Sigmoid colon (tissue), 6 donors: ENCODE measurements at regions not wholly inside any gene's neighbourhood (a gene's known extent, or its start where the extent isn't known, plus 50 kb on each side); places are given as distances from the start of the nearest gene placed in this dataset.
A peak's percentile ranks its signal among the peaks of the same experiment; 100 is the strongest.

Source experiments
- DNase-seq: peaks from one replicate; pipeline ENCODE4 v3.0.0-alpha.2; 2019
- H3K27ac ChIP-seq, 4 donors: fragments of 200-600 bp; sonication (generic); one replicate each; pipeline ENCODE4 v1.5.1; 2016 to 2019; ENCODE audit warnings: mild to moderate bottlenecking in 1 of 4
- H3K27me3 ChIP-seq, 3 donors: fragments of 200-600 bp; sonication (generic); one replicate each; pipeline ENCODE4 v1.5.1; 2019; ENCODE audit warnings: mild to moderate bottlenecking in 1 of 3
- H3K36me3 ChIP-seq, 4 donors: fragments of 200-600 bp; sonication (generic); one replicate each; pipeline ENCODE4 v1.5.1; 2016 to 2019
- H3K4me1 ChIP-seq, 4 donors: fragments of 200-600 bp; sonication (generic); one replicate each; pipeline ENCODE4 v1.5.1; 2017 to 2019
- H3K4me3 ChIP-seq, 4 donors: fragments of 200-600 bp; sonication (generic); one replicate each; pipeline ENCODE4 v1.5.1; 2017 to 2019; ENCODE audit warnings: mild to moderate bottlenecking in 2 of 4, moderate library complexity in 1 of 4
- H3K9me3 ChIP-seq, 4 donors: fragments of 200-600 bp in 3 of 4; sonication (generic) in 3 of 4; one replicate each; pipeline versions ENCODE4 v1.5.1 to v1.6.1; 2013 to 2019
- CTCF ChIP-seq, 4 experiments: fragments of 450-650 bp in 3 of 4; fragments of 200-600 bp in 1 of 4; IDR thresholded peaks; one replicate each; pipeline ENCODE4 v1.5.1; 2016 to 2019; ENCODE audit warnings: antibody characterized with exemption in 4 of 4, mild to moderate bottlenecking in 3 of 4, moderate library complexity in 2 of 4
- EP300 ChIP-seq, 4 donors: sonication (generic); formaldehyde crosslinking; IDR thresholded peaks; one replicate each; pipeline ENCODE4 v1.6.1; 2017; ENCODE audit warnings: antibody characterized with exemption in 4 of 4
- POLR2A ChIP-seq, 2 donors: fragments of 450-650 bp; IDR thresholded peaks; one replicate each; pipeline ENCODE4 v1.6.1; 2016; ENCODE audit warnings: antibody characterized with exemption in 2 of 2, mild to moderate bottlenecking in 2 of 2, moderate library complexity in 2 of 2
- POLR2AphosphoS5 ChIP-seq, 4 donors: sonication (generic); formaldehyde crosslinking; IDR thresholded peaks; one replicate each; pipeline ENCODE4 v1.6.1; 2017; ENCODE audit warnings: antibody characterized with exemption in 4 of 4
- WGBS, 2 donors: extraction: QIAGEN DNeasy Blood & Tissue Kit; methylation state at CpG; one replicate each; pipeline ENCODE4 v1.1.7; 2013; 5-methylcytosine and 5-hydroxymethylcytosine counted together
- intact Hi-C: fragments of 100-400 bp; cut with DNase I; formaldehyde crosslinking; loops from one replicate; pipeline ENCODE4 v1.15.1; 2023
- donor health status: healthy with polysubstance abuse.
- donor health status: healthy.

- H3K9me3 ChIP-seq: no peaks in the 10 kb centered on the region
- TF ChIP-seq EP300 (IDR thresholded peaks at IDR 0.05) (no peak), CTCF (IDR thresholded peaks at IDR 0.05) (peak in 1 of 4 experiments; percentile 35), POLR2A (IDR thresholded peaks at IDR 0.05) (no peak), POLR2AphosphoS5 (IDR thresholded peaks at IDR 0.05) (no peak)
- 9 to 38% methylated on average over 1 of the region's 1 CpG for WGBS, 2 donors
- no peaks in the 10 kb centered on the region for H3K36me3 ChIP-seq
- H3K4me3 ChIP-seq: no peak overlapping the region
- no peaks in the 10 kb centered on the region for H3K27me3 ChIP-seq
- H3K27ac ChIP-seq: no peak overlapping the region
- no peaks in the 10 kb centered on the region for H3K4me1 ChIP-seq
- intact Hi-C loops: no loop called here
- no peak for DNase-seq
Measured at GRCh38 chr2:186256540-186256939, 229.5 kb upstream of the ZC3H15 start.

- intact Hi-C loops: no loop called here
- peaks cover 0 to 7% (median 0%) of the 10 kb centered on the region in 4 donors for H3K9me3 ChIP-seq
- H3K4me1 ChIP-seq: no peaks in the 10 kb centered on the region
- no peak for DNase-seq
- no peak overlapping the region for H3K27ac ChIP-seq
- no peak overlapping the region for H3K4me3 ChIP-seq
- 91 to 94% methylated on average over 3 of the region's 3 CpGs for WGBS, 2 donors
- TF ChIP-seq EP300 (IDR thresholded peaks at IDR 0.05): no peak
- TF ChIP-seq CTCF (IDR thresholded peaks at IDR 0.05): no peak
- TF ChIP-seq POLR2A (IDR thresholded peaks at IDR 0.05): no peak
- no peak for TF ChIP-seq POLR2AphosphoS5 (IDR thresholded peaks at IDR 0.05)
- no peaks in the 10 kb centered on the region for H3K27me3 ChIP-seq
- H3K36me3 ChIP-seq: no peaks in the 10 kb centered on the region
Measured at GRCh38 chr2:186263673-186264250, 222.3 kb upstream of the ZC3H15 start.

GRCh38 chr2:186269536-186269935 lies 216.5 kb upstream of the ZC3H15 start:
- H3K4me1 ChIP-seq: no peaks in the 10 kb centered on the region
- no peak for DNase-seq
- H3K36me3 ChIP-seq: no peaks in the 10 kb centered on the region
- WGBS, 2 donors: 97% methylated on average over 2 of the region's 2 CpGs
- TF ChIP-seq CTCF (IDR thresholded peaks at IDR 0.05) (no peak), POLR2AphosphoS5 (IDR thresholded peaks at IDR 0.05) (no peak), POLR2A (IDR thresholded peaks at IDR 0.05) (no peak), EP300 (IDR thresholded peaks at IDR 0.05) (no peak)
- H3K27ac ChIP-seq: no peak overlapping the region
- peaks cover 0 to 7% (median 0%) of the 10 kb centered on the region in 4 donors for H3K9me3 ChIP-seq
- no peak overlapping the region for H3K4me3 ChIP-seq
- intact Hi-C loops: no loop called here
- H3K27me3 ChIP-seq: no peaks in the 10 kb centered on the region

- Histone ChIP-seq H3K4me3 (no peak overlapping the region), H3K27me3 (no peaks in the 10 kb centered on the region), H3K4me1 (no peaks in the 10 kb centered on the region), H3K27ac (no peak overlapping the region), H3K9me3 (no peaks in the 10 kb centered on the region), H3K36me3 (no peaks in the 10 kb centered on the region)
- intact Hi-C loops: no loop called here
- DNase-seq: no peak
- TF ChIP-seq POLR2AphosphoS5 (IDR thresholded peaks at IDR 0.05) (no peak), POLR2A (IDR thresholded peaks at IDR 0.05) (no peak), EP300 (IDR thresholded peaks at IDR 0.05) (no peak), CTCF (IDR thresholded peaks at IDR 0.05) (no peak)
Measured at GRCh38 chr2:186273953-186274352, 212.1 kb upstream of the ZC3H15 start.

- H3K27ac ChIP-seq: no peak overlapping the region
- no peak for DNase-seq
- intact Hi-C loops: no loop called here
- H3K4me3 ChIP-seq: no peak overlapping the region
- TF ChIP-seq EP300 (IDR thresholded peaks at IDR 0.05) (no peak), POLR2AphosphoS5 (IDR thresholded peaks at IDR 0.05) (no peak), POLR2A (IDR thresholded peaks at IDR 0.05) (no peak), CTCF (IDR thresholded peaks at IDR 0.05) (no peak)
- 85 to 91% methylated on average over 6 of the region's 6 CpGs for WGBS, 2 donors
- H3K9me3 ChIP-seq: no peaks in the 10 kb centered on the region
- no peaks in the 10 kb centered on the region for H3K4me1 ChIP-seq
- H3K36me3 ChIP-seq: no peaks in the 10 kb centered on the region
- no peaks in the 10 kb centered on the region for H3K27me3 ChIP-seq
Measured at GRCh38 chr2:186274936-186275575, 211.0 kb upstream of the ZC3H15 start.
